Limb (tissue), 2 donors: ENCODE measurements at regions not wholly inside any gene's neighbourhood (a gene's known extent, or its start where the extent isn't known, plus 50 kb on each side); places are given as distances from the start of the nearest gene placed in this dataset.
"Not testable (repeated sequence)": the region's sequence is repeated elsewhere in the genome, so short reads cannot be mapped to it uniquely, and the experiment has no call there.

Source experiments
- DNase-seq, 2 donors: peaks; one replicate each; pipeline ENCODE4 v3.0.0-alpha.2; 2016; ENCODE audit errors: extremely low spot score in 2 of 2

DNA sequence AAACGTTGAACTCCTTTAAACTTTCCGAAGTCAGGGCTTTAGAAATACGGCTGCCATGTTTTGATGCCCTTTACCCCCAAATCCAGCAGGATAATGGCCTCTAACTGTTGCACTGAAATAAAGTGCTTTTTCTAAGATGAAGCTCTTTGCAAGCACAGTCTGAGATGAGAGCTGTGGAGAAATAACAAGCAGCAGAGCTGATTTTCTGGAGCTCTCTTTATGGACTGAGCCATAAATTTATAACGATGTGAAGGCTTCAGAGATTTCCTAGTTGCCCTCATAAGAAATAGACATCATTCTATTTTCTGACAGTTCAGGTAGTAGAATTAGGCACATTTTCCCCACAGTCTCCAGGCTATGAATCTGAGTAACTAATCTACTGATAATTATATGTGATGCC, 567.3 kb downstream of the PDHA2 start:
- DNase-seq = no peak

DNA sequence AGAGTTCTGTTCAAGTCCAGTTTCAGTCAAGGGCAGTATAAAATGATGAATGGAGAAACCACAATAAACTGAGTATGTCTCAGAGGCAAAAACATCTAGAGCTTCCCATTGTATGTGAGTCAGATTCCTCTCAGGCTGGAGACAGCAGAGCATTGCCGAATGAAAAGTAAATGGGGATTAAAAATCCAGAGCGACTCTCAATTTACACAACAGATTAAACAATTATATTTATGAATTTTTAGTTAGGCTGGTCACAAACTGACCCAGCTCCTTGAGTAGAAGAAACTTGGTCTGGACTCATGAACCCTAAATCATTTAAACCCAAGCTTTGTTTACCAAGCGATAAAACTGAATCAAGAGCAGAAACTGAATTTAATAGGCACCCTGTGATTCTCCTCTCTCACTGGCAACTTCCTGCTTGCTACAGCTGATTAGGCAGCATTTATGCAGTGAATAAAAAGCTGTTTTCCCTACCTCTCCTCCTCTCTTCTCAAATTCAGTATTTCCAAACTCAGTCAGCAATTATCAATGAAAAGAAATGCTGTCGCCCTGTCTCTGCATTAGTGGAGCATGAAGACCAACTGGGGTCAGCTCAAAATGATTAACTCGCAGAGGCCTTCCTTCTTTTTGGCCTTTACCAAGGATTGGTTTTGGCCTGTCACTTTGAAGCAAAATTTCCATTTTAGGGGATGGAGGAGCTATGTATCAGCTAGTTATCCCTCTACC, 568.0 kb downstream of the PDHA2 start:
- DNase-seq = no peak

DNA sequence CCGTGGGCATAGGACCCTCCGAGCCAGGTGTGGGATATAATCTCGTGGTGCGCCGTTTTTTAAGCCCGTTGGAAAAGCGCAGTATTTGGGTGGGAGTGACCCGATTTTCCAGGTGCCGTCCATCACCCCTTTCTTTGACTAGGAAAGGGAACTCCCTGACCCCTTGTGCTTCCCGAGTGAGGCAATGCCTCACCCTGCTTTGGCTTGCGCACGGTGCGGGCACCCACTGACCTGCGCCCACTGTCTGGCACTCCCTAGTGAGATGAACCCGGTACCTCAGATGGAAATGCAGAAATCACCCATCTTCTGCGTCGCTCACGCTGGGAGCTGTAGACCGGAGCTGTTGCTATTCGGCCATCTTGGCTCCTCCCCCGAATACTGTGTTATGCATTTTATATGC, 575.0 kb downstream of the PDHA2 start:
- not testable (repeated sequence) for DNase-seq

DNA sequence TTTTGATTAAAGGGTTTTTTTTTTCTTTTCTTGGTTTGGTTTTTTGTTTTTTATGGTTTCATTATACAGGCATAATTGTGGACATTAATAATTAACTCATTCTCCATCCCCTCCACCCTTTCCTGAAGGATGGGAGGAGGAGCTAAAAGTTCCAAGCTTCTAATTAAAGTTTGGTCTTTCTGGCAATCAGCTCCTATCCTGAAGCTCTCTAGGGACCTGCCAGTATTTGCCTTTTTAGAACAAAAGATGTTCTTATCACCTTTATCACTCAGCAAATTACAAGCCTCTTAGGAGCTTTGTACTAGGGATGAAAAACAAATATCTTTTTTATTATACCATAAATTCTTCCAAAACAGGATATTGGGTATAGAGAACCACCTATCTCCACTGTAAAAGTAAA, 589.8 kb downstream of the PDHA2 start:
- DNase-seq = no peak

DNA sequence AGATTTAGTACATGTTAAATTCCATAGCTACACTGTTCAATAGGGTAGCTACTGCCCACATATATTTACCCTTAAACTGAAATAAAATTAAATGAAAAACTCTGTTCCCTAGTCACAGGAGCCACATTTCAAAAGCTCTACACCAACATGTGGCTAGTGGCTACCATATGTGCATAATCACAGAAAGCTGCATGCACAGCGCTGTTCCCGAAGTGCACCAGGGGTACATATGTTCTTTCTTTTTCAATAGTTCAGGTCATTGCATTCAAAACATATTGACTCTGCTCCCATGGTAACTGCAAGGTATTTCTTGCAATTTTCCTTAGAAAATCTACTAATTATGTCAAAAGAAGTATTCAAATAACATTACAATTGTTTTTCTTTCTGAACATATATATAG, 591.2 kb downstream of the PDHA2 start:
- no peak for DNase-seq

DNA sequence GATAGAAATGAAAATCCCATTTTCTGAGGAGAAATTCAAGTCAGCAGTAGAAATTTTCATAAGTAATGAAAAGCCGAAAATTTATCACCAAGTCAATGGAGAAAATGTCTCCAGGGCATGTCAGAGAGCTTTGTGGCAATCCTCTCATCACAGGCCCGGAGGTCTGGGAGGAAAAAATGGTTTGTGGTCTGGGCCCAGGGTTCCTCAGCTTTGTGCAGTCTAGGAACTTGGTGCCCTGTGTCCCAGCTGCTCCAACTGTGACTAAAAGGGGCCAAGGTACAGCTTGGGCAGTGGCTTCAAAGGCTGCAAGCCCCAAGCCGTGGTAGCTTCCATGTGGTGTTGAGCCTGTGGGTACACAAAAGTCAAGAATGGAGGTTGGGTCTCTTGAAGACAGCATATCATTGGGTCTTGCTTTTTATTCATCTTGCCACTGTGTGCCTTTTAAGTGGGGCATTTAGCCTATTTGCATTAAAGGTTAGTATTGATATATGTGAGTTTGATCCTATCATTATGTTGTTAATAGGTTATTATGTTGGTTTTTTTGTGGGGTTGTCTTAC, 608.5 kb downstream of the PDHA2 start:
- no peak for DNase-seq

DNA sequence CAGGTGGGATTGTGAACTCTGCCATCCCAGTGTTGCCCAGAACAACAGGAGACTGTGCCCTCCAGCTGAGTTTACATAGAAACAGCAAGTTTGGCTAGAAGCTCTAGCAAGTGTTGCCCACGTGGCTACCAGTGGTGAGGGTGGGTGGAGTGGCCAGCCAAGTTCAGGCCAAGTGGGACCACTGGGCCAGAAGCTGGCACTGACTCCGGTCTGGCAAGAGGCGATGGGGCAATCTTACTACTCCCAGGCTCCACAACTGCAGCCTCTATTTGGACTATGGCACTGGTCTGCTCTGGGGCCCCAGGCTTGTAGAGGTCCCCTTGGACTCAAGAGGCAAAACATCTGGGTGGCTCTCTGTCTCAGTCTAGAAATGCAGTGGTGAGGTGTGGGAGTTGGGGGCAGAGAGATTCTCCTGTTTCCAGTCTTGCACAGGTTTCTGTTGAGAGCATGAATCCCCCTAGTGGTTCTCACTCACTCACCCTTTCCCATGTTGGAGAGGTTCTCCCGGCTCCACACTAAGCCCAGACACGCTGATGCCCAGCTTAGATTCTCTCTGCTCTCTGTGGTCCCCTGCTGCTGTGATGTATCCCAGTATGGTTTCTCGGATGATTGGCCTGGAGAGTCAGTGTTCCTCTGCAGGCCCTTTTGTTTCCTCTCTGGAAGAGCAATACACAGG, 615.3 kb downstream of the PDHA2 start:
- DNase-seq = no peak

DNA sequence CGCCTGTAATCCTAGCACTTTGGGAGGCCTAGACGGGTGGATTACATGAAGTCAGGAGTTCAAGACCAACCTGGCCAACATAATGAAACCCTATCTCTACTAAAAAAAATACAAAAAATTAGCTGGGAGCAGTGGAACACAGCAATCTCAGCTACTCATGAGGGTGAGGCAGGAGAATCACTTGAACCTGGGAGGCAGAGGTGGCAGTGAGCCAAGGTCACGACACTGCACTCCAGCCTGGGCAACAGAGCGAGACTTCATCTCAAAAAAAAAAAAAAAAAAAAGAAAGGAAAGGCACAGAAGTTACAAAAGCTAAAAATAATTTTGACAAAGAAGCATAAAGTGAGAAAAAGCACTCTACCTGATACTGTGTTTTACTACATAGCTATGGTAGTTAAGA, 618.1 kb downstream of the PDHA2 start:
- DNase-seq = not testable (repeated sequence)

DNA sequence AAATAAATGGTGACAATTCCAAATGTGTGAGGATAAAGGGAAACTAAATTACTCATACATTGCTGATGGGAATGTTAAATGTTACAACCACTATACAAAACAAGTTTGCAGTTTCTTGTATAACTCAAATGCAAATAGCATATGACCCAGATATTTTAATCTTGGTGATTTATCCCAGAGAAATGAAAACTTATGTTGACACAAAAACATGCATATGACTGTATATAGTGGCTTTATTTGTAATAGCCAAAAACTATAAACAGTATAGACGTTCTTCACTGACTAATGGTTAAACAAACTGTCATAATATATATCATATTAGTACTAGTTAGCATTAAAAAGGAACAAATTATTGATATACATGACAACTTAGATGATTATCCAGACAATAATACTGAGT, 619.2 kb downstream of the PDHA2 start:
- no peak for DNase-seq

DNA sequence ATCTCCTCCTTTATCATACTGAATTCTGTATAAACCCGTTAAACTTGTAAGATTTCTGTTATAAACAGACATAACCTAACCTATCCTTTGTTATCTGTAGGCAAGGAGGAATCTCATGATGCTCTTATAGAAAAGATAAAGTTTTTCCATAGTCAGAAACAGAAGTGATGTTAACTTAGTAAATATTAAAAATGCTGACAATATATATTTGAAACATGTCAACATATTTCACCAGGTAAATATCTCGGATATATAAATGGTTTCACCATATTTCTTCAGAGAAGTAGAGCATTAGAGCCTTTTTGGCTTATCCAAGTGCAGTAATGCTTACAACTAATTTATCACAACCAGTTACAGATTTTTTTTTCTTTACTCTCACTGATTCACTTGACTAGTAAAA, 625.9 kb downstream of the PDHA2 start:
- no peak for DNase-seq

DNA sequence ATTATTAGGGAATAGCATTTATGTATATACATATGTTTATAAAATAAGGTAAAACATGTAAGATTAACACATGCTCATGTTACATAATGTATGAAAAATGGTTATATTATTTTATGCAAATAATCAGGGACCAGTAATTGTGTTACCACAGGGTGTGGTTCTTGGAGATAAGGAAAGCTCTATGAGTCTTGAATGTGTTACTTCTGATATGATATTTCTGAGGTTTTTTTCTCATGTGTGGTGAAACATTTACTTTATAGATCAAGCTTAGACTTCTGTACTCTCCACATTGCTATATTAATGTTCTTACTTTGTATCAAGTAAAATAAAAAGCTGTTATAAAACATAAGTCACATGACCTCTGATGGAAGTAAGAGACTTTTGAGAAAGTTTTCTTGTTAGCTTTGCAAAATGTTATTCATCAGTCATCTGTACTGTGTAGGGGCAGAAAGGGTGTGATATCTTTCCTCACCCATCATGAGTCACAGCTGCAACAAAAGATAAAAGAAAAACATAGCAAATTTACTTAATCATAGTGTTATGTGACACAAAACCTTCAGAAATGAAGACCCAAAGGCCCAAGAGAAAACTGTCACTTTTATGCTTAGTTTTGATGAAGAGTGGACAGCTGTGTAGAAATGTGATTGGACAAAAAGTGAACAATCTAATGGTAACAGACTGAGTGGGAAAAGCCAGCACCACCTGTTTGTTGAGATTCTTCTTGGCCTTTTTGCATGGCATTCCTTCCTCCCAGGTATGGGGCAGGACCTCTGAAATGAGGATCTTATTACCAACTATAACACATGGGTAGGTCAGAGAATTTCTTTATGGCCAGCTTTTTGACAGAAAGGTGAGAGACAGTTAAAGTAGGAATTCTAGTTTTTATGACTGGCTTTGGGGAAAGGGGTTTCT, 632.3 kb downstream of the PDHA2 start:
- DNase-seq = no peak

DNA sequence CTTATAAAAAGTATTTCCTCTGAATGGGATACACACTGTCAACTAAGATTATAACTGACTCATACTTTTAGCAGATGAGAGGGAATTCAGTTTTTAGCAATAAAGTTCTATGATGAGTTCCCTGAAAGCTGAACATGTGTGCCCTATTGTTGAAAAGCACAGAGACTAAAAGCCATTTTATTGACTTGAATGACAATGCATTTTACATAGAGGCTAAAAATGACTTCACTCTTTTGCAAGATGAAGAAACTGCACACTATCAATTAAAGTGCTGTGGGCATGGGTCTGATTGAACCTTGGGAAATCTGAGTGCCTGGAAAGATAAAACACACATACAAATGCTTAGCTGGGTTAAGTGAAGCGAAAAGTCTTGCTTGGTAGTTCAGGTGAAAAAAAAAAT, 633.4 kb downstream of the PDHA2 start:
- no peak for DNase-seq

DNA sequence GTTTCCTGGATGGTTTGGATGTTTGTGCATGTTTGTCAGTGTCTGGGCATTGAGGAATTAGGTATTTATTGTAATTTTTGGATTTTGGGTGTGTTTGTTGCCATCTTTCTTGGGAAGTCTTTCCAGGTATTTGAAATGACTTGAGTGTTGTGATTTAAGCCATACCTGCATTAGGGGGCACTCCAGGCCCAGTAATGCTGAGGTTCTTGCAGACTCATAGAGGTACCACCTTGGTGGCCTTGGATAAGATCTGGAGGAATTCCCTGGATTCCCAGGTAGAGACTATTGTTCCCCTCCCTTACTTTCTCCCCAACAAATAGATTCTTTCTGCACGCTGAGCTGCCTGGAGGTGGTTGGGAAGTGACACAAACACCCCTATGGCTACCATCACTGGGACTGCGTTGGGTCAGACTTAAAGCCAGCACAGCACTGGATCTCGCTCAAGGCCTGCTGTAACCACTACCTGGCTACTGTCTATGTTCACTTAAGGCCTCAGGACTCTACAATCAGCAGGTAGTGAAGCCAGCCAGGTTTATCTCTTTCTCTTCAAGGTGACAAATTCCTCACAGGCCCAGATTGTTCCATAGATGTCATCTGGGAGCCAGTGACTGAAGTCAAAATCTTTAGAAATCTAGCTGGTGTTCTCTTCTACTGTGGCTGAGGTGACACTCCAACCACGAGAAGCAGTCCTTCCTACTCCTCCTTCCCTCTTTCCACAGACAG, 643.6 kb downstream of the PDHA2 start:
- no peak for DNase-seq

DNA sequence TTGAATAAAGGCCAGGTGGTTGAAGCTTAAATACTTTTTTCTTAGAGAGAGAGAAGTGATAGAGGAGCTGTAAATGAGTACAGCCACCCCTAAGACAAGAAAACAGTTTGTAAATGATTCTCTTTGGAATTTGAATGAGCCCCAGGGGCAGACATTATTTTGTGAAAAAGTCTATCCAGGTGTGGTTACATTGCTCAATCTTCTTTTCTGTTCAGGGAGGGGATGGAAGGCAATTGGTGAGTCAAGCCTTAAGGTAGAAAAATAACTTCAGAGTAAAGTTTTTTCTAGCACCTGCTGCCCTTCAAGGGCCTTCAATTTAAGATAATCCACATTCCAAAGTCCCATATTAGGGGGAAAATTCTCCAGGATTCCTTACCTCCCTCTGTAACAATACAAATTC, 646.7 kb downstream of the PDHA2 start:
- DNase-seq = no peak

DNA sequence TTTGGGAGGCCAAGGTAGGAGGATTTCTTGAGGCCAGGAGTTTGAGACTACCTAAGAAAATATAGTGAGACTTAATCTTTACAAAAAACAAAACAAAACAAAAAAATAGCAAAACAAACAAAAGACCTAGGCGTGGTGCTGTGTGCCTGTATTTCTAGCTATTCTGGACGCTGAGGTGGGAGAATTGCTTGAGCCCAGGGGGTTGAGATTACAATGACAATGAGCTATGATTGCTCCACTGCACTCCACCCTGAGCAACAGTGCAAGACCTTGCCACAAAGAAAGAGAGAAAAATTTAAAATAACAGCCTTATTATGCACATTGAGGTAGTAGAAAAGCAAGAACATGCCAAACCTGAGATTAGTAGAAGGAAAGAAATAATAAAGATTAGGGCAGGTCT, 657.7 kb downstream of the PDHA2 start:
- no peak for DNase-seq

DNA sequence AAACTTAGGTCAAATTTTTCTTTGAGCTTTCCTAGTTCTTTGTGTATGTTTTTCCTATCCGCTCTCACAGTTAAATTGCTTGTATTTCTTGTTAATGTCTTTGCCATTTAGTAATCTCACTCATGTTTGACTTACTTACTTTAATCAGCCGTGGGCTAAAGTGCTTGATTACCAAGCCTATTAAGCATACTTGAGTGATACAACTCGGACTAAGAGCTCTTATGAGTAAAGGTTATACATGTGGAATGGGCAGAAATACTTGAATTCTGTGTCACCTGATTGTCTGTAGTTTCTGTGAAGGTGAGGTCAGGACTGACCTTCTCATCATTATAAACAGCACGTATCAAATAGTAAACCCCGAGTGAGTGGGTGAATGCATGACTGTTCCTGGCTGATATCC, 664.5 kb downstream of the PDHA2 start:
- DNase-seq = no peak

DNA sequence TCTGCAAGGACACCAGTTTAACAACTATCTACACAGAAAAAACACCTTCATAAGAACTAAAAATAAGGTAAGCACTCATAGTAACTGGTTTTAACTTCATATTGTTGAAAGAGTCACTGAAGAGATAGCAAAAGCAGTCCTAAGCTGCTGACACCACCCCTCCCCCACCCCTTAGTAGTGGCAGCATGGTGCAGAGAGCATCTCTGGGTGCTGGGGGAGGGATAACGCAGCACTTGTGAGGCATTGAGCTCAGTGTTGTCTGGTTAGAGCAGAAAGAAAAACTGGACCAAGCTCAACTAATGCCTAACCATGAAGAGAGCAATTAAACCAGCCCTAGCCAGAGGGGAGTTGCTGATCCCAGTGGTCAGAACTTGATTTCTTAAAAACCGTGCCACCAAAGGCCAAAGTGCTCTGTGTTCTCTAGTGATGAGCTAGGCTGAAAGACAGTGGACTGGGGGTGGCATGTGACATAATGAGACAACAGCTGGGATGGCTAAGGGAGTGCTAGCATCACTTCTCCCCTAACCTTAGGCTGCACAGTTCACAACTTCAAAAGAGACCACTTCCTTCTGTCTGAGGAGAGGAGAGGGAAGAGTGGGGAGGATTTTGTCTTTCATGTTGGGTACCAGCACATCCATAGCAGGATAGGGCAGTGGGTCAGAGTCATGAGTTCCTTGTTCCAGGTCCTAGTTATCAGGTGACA, 669.3 kb downstream of the PDHA2 start:
- DNase-seq = no peak

DNA sequence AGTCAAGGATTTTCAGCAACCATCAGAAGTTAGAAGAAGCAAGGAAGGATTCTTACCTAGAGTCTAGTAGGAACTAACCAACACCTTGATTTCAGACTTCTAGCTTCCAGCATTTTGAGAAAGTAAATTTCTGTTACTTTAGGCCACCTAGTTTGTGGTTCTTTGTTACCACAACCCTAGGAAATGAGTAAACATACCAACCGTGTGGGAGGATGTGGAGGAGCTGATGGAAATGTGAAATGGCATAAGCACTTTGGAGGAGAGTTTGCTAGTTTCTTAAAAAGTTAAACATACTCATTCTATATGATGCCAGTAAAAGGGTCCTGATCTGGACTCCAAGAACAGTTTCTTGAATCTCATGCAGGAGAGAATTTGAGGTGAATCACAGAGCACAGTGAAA, 679.4 kb downstream of the PDHA2 start:
- DNase-seq = no peak

DNA sequence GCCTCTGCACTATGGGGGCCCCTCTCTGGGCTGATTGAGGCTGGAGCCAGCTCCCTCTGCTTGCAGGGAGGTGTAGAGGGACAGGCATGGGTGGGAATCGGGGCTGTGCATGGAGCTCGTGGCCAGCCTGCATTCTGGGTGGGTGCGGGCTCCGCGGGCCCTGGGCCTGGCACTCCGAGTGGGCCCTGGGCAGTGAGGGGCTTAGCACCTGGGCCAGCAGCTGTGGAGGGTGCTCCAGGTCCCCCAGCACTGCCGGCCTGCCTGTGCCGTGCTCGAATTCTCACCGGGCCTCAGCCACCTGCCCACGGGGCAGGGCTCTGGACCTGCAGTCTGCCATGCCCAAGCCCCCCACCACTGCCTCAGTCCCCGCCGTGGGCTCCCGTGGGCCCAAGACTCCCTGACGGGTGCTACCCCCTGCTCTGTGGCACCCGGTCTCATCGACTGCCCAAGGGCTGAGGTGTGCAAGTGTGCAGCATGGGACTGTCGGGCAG, 681.2 kb downstream of the PDHA2 start:
- DNase-seq = no peak

DNA sequence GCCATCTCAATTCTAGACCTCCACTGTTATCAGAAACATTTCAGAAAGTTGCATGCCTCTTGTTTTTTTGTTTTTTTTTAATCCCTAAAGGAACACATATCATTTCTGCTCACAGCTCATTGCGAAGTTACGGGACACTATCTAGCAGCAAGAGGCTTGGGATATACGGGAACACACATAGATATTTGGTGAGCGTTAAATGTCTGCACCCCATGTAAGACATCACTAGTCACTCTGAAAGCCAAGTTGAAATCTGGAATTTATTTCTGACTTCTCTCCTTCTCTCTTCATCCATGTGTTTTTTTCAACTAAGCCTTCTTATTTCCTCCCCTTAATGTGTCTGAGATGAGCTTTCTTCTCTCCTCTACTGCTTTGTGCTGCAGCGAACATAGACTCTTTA, 683.7 kb downstream of the PDHA2 start:
- DNase-seq = no peak
